GM12873 (cell line): ENCODE measurements at regions not wholly inside any gene's neighbourhood (a gene's known extent, or its start where the extent isn't known, plus 50 kb on each side); places are given as distances from the start of the nearest gene placed in this dataset.

Source experiments
- TF ChIP-seq, protein P1 (sequence below): IDR thresholded peaks from 2 replicates; pipeline ENCODE4 v1.5.1; 2012; ENCODE audit warnings: low read depth, mild to moderate bottlenecking, moderate library complexity, low read length, control low read depth; ENCODE audit not compliant: insufficient read depth; ENCODE audit errors: missing control alignments

DNA sequence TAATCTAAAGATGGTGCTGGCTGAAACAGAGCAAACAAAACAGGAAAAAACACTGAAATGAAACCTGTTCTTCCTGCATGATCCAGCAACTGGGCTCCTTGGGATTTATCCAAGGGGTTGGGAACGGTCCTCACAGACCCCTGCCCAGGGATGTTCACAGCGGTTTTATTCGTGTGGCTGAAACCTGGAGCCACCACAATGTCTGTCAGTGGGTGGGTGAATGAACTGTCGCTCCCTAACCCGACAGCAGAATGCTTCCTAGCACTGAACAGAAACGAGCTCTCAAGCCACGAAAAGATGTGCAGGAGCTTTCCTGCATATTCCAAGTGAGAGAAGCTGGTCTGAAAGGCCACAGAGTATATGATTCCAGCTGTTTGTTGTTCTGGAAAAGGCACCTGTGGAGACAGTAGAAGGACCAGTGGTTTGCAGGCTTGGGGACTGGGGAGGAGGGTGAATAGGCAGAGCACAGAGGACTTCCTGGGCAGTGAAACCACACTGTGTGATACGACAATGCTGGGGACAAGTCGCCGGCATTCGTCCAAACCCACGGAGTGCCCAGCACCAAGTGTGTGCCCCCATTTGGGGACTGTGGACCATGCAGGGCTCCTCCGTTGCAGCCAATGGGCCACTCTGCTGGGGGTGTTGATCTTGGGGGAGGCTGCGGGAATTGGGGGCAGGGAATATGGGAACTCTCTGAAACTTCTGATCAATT is 73.9 kb downstream of the TEX29 start:
- TF ChIP-seq, protein P1, sequence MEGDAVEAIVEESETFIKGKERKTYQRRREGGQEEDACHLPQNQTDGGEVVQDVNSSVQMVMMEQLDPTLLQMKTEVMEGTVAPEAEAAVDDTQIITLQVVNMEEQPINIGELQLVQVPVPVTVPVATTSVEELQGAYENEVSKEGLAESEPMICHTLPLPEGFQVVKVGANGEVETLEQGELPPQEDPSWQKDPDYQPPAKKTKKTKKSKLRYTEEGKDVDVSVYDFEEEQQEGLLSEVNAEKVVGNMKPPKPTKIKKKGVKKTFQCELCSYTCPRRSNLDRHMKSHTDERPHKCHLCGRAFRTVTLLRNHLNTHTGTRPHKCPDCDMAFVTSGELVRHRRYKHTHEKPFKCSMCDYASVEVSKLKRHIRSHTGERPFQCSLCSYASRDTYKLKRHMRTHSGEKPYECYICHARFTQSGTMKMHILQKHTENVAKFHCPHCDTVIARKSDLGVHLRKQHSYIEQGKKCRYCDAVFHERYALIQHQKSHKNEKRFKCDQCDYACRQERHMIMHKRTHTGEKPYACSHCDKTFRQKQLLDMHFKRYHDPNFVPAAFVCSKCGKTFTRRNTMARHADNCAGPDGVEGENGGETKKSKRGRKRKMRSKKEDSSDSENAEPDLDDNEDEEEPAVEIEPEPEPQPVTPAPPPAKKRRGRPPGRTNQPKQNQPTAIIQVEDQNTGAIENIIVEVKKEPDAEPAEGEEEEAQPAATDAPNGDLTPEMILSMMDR: no peak

DNA sequence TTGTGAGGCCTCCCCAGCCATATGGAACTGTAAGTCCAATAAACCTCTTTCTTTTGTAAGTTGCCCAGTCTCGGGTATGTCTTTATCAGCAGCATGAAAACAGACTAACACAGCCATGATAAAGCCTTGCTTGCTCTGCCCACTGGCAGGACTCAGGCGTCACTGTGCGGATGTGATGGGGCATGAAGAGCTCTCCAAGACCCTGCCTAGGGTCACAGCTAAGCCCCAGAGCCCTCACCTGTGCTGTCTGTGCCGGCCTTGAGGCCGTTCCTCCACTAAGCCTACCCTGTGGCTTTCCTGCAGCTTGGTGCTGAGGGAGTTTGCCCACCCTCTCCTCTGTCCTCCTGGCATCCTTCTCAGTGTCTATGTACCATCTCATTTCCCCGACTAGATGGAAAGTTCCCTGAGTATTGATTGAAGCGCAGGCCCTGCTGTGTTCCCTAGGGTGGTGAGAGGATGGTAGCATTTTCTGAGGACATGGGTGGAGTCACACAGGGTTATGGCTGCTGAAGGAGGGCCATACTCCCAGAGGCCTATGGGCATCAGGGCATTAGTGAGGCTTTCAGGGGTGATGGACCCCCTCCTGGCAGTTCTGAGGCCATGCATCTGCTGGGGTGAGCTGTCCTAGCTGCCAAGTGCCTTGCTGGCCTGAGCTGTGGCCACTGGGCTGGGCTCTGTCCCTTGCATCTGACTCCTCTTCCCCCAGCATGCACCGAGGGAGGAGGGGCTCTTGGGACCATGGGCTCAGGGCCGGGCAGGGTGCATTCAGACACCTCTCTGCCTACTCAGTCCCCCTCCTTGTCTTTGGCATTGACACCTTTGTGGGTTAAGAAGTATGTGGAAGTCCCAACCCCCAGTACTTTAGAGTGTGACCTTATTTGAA is 75.3 kb downstream of the TEX29 start:
- TF ChIP-seq, protein P1: no peak

DNA sequence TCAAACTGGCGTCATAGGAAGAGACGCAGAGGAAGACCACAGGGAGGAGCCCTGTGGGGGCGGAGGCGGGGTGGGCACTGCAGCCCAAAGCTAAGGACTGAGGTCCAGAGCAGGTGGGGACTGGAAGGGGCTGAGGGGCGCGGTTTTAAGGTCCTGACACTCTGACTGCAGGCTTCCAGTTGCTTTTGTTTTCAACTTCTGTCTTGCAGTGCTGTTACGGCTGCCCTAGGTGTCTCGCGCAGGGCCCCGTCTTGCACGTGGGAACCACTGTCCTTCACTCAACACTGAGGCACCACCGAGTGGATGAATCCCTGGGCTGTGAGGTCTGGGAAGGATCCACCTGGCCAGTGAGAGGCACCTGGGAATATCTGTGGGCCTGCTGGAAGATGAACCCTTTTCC is 76.0 kb downstream of the TEX29 start:
- TF ChIP-seq, protein P1: no peak

DNA sequence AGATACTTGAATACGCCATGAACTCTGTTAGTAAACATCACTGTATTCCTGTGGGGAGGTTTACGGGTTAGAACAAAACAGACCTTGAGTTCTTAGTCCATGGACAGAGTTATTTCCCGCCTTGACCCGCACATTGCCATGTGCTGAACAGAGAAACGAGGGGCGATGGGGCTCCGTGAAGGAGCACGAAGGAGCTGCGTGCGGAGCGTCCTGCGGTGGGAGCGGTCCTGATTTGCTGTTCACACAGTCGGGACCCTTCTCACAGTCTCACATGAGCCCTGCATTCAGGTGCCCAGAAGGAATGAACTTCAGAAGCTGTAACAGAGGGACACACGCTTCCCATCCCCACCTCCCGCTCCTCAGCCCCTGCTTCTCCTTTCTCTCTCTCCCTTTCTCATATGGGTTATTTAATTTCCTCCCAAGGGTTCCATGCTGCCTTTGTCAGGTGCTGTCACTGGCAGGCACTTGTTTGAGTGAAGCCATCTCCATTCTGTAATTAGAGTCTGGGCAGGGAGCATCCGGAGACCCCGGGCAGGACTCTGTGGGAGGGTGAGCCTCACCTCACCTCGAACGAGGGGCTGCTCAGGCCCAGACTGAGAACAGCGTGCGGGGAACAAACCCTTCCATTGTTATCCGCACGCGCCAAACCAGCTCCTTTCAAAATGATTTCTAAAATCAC is 76.9 kb downstream of the TEX29 start:
- TF ChIP-seq, protein P1: no peak

DNA sequence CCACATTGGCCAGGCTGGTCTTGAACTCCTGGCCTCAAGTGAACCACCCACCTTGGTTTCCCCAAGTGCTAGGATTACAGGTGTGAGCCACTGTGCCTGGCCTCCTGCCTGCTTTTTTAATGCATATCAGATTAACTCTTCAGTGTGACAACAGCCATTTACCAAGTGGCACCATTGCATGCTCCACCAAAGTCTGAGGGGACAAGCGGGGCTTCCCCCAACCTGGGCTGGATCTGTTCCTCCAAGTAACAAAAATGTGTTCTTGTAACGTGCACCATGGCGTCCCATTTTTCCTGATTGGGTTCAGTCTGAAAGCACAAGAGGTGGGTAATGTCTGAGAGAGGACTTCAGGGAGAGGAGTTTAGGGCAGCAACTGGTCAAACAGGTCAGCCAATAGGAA is 77.8 kb downstream of the TEX29 start:
- TF ChIP-seq, protein P1: no peak

DNA sequence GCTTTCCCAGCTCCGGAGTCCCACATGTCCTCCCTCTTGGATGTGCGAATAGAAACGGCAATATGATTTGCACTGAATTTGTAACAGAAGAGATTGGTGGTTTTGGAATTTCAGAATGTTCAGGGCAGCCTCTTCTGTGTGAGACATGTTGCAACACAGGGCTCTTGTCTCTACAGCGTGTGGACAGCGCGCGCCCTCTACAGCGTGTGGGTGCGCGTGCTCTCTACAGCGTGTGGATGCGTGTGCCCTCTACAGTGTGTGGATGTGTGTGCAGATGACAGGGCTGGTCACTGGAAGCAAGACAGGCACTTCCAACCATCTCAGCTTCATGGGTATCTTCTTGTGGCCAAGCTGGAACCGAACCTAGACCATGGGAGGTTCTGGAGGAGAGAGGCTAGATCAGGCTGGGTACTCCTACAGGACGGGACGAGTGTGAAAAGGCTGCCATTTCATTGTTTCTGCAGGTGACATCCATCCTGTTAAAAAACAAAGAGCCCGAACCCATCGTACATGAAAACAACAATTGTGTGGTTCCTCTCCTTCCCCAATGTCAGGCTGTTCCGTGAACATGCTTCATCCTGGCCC is 78.4 kb downstream of the TEX29 start:
- TF ChIP-seq, protein P1: no peak
